ENCODE measurements at regions not wholly inside any gene's neighbourhood (a gene's known extent, or its start where the extent isn't known, plus 50 kb on each side); places are given as distances from the start of the nearest gene placed in this dataset.

DNA sequence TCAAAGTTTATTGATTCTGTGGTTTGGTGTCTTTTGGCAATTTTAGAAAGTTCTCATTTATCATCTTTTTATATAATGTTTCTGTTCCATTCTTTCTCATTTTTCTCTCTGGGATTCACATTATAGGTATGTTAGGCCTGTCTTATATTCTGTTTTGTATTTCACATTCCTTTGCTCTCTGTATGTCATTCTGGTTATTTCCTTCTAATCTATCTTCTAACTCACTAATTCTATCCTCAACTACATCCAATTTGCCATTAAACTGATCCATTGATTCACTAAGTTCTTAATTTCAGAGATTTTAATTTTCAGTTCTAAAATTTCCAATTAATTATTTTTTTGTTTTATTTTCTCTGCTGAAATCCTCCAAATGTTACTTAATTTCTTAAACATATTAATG lies 234.8 kb downstream of the FOXD2 start:
- intact Hi-C loops (cut with micrococcal nuclease), result no loop called here
- no peaks in the 10 kb centered on the region for H3K4me1 ChIP-seq (ENCODE audit: insufficient read depth, low read length)
- H3K27ac ChIP-seq (ENCODE audit: low read length), result no peak overlapping the region
- H3K79me2 ChIP-seq (ENCODE audit: low read length), result no peaks in the 10 kb centered on the region
- no peaks in the 10 kb centered on the region for H3K36me3 ChIP-seq (ENCODE audit: low read depth, low read length)
- no peaks in the 10 kb centered on the region for H3K9me3 ChIP-seq (ENCODE audit: low read length)
- no peak overlapping the region for H2AFZ ChIP-seq (ENCODE audit: low read length)
- DNase-seq (no peak), ATAC-seq (no peak)
- H3K9me2 ChIP-seq (replicated peaks; ENCODE audit: low read length), result no peaks in the 10 kb centered on the region
- BruUV-seq (replicated peaks), result no TSS peak
- no peaks in the 10 kb centered on the region for H4K20me1 ChIP-seq (ENCODE audit: low read length)
- ChIA-PET CTCF (no interaction called here), POLR2A (ENCODE audit: unreplicated experiment) (no interaction called here)
- no peak overlapping the region for H3K9ac ChIP-seq (ENCODE audit: low read length)
- H3F3A ChIP-seq (ENCODE audit: low read length, unreplicated experiment), result no peaks in the 10 kb centered on the region
- H3K4me2 ChIP-seq (ENCODE audit: low read length), result no peak overlapping the region
- no peak for TF ChIP-seq EZH2phosphoT487 (IDR thresholded peaks at IDR 0.05; ENCODE audit: borderline replicate concordance, low read length)
- TF ChIP-seq EZH2 (IDR thresholded peaks at IDR 0.05; ENCODE audit: low read length, unreplicated experiment), result no peak
- TF ChIP-seq, protein P1, sequence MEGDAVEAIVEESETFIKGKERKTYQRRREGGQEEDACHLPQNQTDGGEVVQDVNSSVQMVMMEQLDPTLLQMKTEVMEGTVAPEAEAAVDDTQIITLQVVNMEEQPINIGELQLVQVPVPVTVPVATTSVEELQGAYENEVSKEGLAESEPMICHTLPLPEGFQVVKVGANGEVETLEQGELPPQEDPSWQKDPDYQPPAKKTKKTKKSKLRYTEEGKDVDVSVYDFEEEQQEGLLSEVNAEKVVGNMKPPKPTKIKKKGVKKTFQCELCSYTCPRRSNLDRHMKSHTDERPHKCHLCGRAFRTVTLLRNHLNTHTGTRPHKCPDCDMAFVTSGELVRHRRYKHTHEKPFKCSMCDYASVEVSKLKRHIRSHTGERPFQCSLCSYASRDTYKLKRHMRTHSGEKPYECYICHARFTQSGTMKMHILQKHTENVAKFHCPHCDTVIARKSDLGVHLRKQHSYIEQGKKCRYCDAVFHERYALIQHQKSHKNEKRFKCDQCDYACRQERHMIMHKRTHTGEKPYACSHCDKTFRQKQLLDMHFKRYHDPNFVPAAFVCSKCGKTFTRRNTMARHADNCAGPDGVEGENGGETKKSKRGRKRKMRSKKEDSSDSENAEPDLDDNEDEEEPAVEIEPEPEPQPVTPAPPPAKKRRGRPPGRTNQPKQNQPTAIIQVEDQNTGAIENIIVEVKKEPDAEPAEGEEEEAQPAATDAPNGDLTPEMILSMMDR (conservative IDR thresholded peaks at IDR 0.05; ENCODE audit: low read depth, low read length), result no peak
- H3K27me3 ChIP-seq (ENCODE audit: low read length), result peaks cover 22% of the 10 kb centered on the region
- H3K4me3 ChIP-seq (ENCODE audit: low read length), result no peak overlapping the region

DNA sequence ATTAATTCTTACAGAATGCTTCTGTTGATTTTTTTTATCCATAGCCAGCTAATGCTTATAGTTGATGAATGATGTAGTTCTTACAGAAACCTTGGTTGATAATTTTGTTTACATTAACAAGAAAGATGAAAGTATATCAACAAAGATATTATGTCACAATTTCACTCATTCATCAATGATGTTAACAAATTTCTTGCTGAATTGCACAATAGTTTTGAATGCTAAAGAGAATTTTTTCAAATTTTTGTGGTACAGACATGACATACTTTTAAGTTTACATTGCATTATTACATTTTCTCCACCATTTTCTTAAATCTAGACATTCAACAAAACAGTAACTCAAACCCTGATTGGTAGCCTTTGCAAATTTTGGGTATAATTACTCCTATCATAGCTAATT lies 236.3 kb downstream of the FOXD2 start:
- peaks cover 13% of the 10 kb centered on the region; the same call in 1 of the 2 replicates for H3K27me3 ChIP-seq (ENCODE audit: low read length)
- intact Hi-C loops (cut with micrococcal nuclease), result no loop called here
- no peaks in the 10 kb centered on the region for H4K20me1 ChIP-seq (ENCODE audit: low read length)
- no peaks in the 10 kb centered on the region for H3K79me2 ChIP-seq (ENCODE audit: low read length)
- TF ChIP-seq EZH2 (IDR thresholded peaks at IDR 0.05; ENCODE audit: low read length, unreplicated experiment) (no peak), EZH2phosphoT487 (IDR thresholded peaks at IDR 0.05; ENCODE audit: borderline replicate concordance, low read length) (no peak)
- TF ChIP-seq, protein P1 (conservative IDR thresholded peaks at IDR 0.05; ENCODE audit: low read depth, low read length), result no peak
- H3K27ac ChIP-seq (ENCODE audit: low read length), result no peak overlapping the region
- no peak overlapping the region for H3K9ac ChIP-seq (ENCODE audit: low read length)
- ATAC-seq (no peak), DNase-seq (no peak)
- H3K9me2 ChIP-seq (replicated peaks; ENCODE audit: low read length), result no peaks in the 10 kb centered on the region
- no peak overlapping the region for H3K4me3 ChIP-seq (ENCODE audit: low read length)
- H3K4me1 ChIP-seq (ENCODE audit: insufficient read depth, low read length), result no peaks in the 10 kb centered on the region
- H3K9me3 ChIP-seq (ENCODE audit: low read length), result no peaks in the 10 kb centered on the region
- ChIA-PET POLR2A (ENCODE audit: unreplicated experiment) (no interaction called here), CTCF (no interaction called here)
- H3F3A ChIP-seq (ENCODE audit: low read length, unreplicated experiment), result no peaks in the 10 kb centered on the region
- no TSS peak for BruUV-seq (replicated peaks)
- no peak overlapping the region for H3K4me2 ChIP-seq (ENCODE audit: low read length)
- H2AFZ ChIP-seq (ENCODE audit: low read length), result no peak overlapping the region
- no peaks in the 10 kb centered on the region for H3K36me3 ChIP-seq (ENCODE audit: low read depth, low read length)

DNA sequence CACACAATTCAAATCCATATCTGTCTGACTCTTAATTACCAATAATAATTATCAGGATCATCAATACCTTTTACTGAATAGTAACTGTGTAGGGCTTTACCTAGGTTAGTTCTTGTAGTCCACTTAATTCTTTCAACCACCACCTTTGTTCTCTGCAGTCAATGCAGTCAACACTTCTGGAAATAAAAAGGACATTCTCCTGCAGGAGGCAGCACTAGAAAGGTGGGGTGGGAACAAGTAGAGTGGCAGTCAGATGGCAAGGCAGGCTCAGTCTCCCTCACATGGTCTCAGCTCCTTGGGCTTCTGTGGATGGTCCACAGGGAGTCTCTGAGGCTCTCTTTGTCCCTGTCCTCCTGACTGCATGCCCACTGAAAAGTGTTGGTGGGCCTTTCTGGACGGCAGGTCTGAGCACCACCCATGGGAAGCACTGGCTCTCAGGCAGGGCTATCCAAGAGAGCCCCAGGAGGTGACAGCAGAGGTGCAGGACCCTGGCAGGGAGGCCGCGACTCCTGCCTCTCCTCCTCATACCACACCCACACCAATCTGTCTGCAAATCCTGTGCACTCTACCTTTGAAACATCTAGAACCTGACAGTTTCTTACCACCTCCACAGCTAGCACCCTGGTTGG lies 237.3 kb downstream of the FOXD2 start:
- intact Hi-C loops (cut with micrococcal nuclease), result no loop called here
- DNase-seq (no peak), ATAC-seq (no peak)
- POLR2A ChIA-PET (ENCODE audit: unreplicated experiment), result no interaction called here
- no peaks in the 10 kb centered on the region for H3K9me2 ChIP-seq (replicated peaks; ENCODE audit: low read length)
- H3K27me3 ChIP-seq (ENCODE audit: low read length), result peaks cover 7% of the 10 kb centered on the region; the same call in 1 of the 2 replicates
- H3F3A ChIP-seq (ENCODE audit: low read length, unreplicated experiment), result no peaks in the 10 kb centered on the region
- no peaks in the 10 kb centered on the region for H3K36me3 ChIP-seq (ENCODE audit: low read depth, low read length)
- H3K9ac ChIP-seq (ENCODE audit: low read length), result no peak overlapping the region
- no peaks in the 10 kb centered on the region for H4K20me1 ChIP-seq (ENCODE audit: low read length)
- H3K4me1 ChIP-seq (ENCODE audit: insufficient read depth, low read length), result no peaks in the 10 kb centered on the region
- no peak overlapping the region for H3K4me2 ChIP-seq (ENCODE audit: low read length)
- no peak overlapping the region for H3K4me3 ChIP-seq (ENCODE audit: low read length)
- CTCF ChIA-PET, result no interaction called here
- TF ChIP-seq, protein P1 (conservative IDR thresholded peaks at IDR 0.05; ENCODE audit: low read depth, low read length), result no peak; the same call in 1 of the 2 replicates
- no peak for TF ChIP-seq EZH2phosphoT487 (IDR thresholded peaks at IDR 0.05; ENCODE audit: borderline replicate concordance, low read length)
- TF ChIP-seq EZH2 (IDR thresholded peaks at IDR 0.05; ENCODE audit: low read length, unreplicated experiment), result no peak
- no peaks in the 10 kb centered on the region for H3K79me2 ChIP-seq (ENCODE audit: low read length)
- H3K27ac ChIP-seq (ENCODE audit: low read length), result no peak overlapping the region
- no peak overlapping the region for H2AFZ ChIP-seq (ENCODE audit: low read length)
- no peaks in the 10 kb centered on the region for H3K9me3 ChIP-seq (ENCODE audit: low read length)
- no TSS peak for BruUV-seq (replicated peaks)
